IgD-negative memory B cell (primary cell): ENCODE measurements at regions not wholly inside any gene's neighbourhood (a gene's known extent, or its start where the extent isn't known, plus 50 kb on each side); places are given as distances from the start of the nearest gene placed in this dataset.

Experiments
- H3K27ac Mint-ChIP-seq, 3 donors: one replicate each; pipeline ENCODE4 v1.8.0; 2020 to 2022; ENCODE audit warnings: mild to moderate bottlenecking in 3 of 3, mixed read lengths in 3 of 3, moderate library complexity in 1 of 3
- H3K27me3 Mint-ChIP-seq: one replicate; pipeline ENCODE4 v1.8.0; 2021; ENCODE audit warnings: mixed read lengths
- H3K36me3 Mint-ChIP-seq: one replicate; pipeline ENCODE4 v1.8.0; 2020; ENCODE audit warnings: mild to moderate bottlenecking, mixed read lengths
- H3K4me1 Mint-ChIP-seq, 3 donors: one replicate each; pipeline ENCODE4 v1.8.0; 2020 to 2022; ENCODE audit warnings: mixed read lengths in 3 of 3, mild to moderate bottlenecking in 1 of 3
- H3K4me3 Mint-ChIP-seq, 4 donors: one replicate each; pipeline ENCODE4 v1.8.0; 2020 to 2022; ENCODE audit warnings: mild to moderate bottlenecking in 4 of 4, mixed read lengths in 4 of 4, moderate library complexity in 3 of 4
- H3K9me3 Mint-ChIP-seq, 3 donors: one replicate each; pipeline ENCODE4 v1.8.0; 2020 to 2021; ENCODE audit warnings: mixed read lengths in 3 of 3, mild to moderate bottlenecking in 1 of 3

- Mint-ChIP-seq H3K36me3 (no peaks in the 10 kb centered on the region), H3K27ac (no peak overlapping the region), H3K4me1 (peaks cover 0 to 5% (median 1%) of the 10 kb centered on the region in 3 donors), H3K27me3 (peaks cover 6% of the 10 kb centered on the region), H3K4me3 (no peak overlapping the region), H3K9me3 (peaks cover 0 to 6% (median 2%) of the 10 kb centered on the region in 3 donors)
Measured at GRCh38 chr12:58176296-58176869, 235.0 kb downstream of the ATP23 start.

- H3K27ac Mint-ChIP-seq, result no peak overlapping the region
- peaks cover 0 to 6% (median 2%) of the 10 kb centered on the region in 3 donors for H3K9me3 Mint-ChIP-seq
- no peaks in the 10 kb centered on the region for H3K36me3 Mint-ChIP-seq
- H3K4me3 Mint-ChIP-seq, result no peak overlapping the region
- H3K4me1 Mint-ChIP-seq, result peaks cover 0 to 5% (median 1%) of the 10 kb centered on the region in 3 donors
- H3K27me3 Mint-ChIP-seq, result peaks cover 6% of the 10 kb centered on the region
Measured at GRCh38 chr12:58177366-58177765, 236.0 kb downstream of the ATP23 start.

GRCh38 chr12:58184212-58184611, 242.8 kb downstream of the ATP23 start:
- Mint-ChIP-seq H3K4me1 (no peaks in the 10 kb centered on the region), H3K36me3 (no peaks in the 10 kb centered on the region), H3K27ac (no peak overlapping the region), H3K4me3 (no peak overlapping the region), H3K9me3 (peaks cover 3 to 26% (median 6%) of the 10 kb centered on the region in 3 donors), H3K27me3 (peaks cover 3% of the 10 kb centered on the region)

GRCh38 chr12:58186401-58186800, 245.0 kb downstream of the ATP23 start:
- H3K36me3 Mint-ChIP-seq, result no peaks in the 10 kb centered on the region
- H3K27ac Mint-ChIP-seq, result peak overlapping the region in 1 of 3 donors; percentile 45

GRCh38 chr12:58186914-58187313, 245.5 kb downstream of the ATP23 start:
- H3K27me3 Mint-ChIP-seq, result peaks cover 3% of the 10 kb centered on the region
- H3K9me3 Mint-ChIP-seq, result peaks cover 3 to 30% (median 6%) of the 10 kb centered on the region in 3 donors
- peaks cover 0 to 1% (median 0%) of the 10 kb centered on the region in 3 donors for H3K4me1 Mint-ChIP-seq
- no peaks in the 10 kb centered on the region for H3K36me3 Mint-ChIP-seq
- H3K4me3 Mint-ChIP-seq, result peak overlapping the region in 1 of 4 donors; percentile 41
- peak overlapping the region in 1 of 3 donors; percentile 45 for H3K27ac Mint-ChIP-seq

More at GRCh38 chr12:58186401-58186800, 245.0 kb downstream of the ATP23 start:
- H3K4me1 Mint-ChIP-seq, result no peaks in the 10 kb centered on the region
- H3K9me3 Mint-ChIP-seq, result peaks cover 3 to 29% (median 6%) of the 10 kb centered on the region in 3 donors
- peaks cover 3% of the 10 kb centered on the region for H3K27me3 Mint-ChIP-seq
- no peak overlapping the region for H3K4me3 Mint-ChIP-seq

- Mint-ChIP-seq H3K4me3 (no peak overlapping the region), H3K9me3 (peaks cover 3 to 36% (median 6%) of the 10 kb centered on the region in 3 donors)
Measured at GRCh38 chr12:58189030-58189429, 247.7 kb downstream of the ATP23 start.

GRCh38 chr12:58189893-58190292, 248.5 kb downstream of the ATP23 start:
- Mint-ChIP-seq H3K9me3 (peaks cover 8 to 40% (median 10%) of the 10 kb centered on the region in 3 donors), H3K27me3 (no peaks in the 10 kb centered on the region)

More at GRCh38 chr12:58189030-58189429, 247.7 kb downstream of the ATP23 start:
- H3K36me3 Mint-ChIP-seq, result no peaks in the 10 kb centered on the region
- no peaks in the 10 kb centered on the region for H3K27me3 Mint-ChIP-seq
- no peak overlapping the region for H3K27ac Mint-ChIP-seq
- peaks cover 0 to 1% (median 0%) of the 10 kb centered on the region in 3 donors for H3K4me1 Mint-ChIP-seq

GRCh38 chr12:58190618-58191017, 249.3 kb downstream of the ATP23 start:
- Mint-ChIP-seq H3K4me1 (peaks cover 0 to 1% (median 0%) of the 10 kb centered on the region in 3 donors), H3K36me3 (no peaks in the 10 kb centered on the region), H3K4me3 (no peak overlapping the region), H3K27ac (no peak overlapping the region), H3K9me3 (peaks cover 8 to 33% (median 11%) of the 10 kb centered on the region in 3 donors), H3K27me3 (no peaks in the 10 kb centered on the region)

More at GRCh38 chr12:58189893-58190292, 248.5 kb downstream of the ATP23 start:
- Mint-ChIP-seq H3K36me3 (no peaks in the 10 kb centered on the region), H3K27ac (no peak overlapping the region), H3K4me1 (peaks cover 0 to 1% (median 0%) of the 10 kb centered on the region in 3 donors), H3K4me3 (no peak overlapping the region)

- H3K9me3 Mint-ChIP-seq, result peaks cover 4 to 12% (median 10%) of the 10 kb centered on the region in 3 donors
- H3K4me3 Mint-ChIP-seq, result no peak overlapping the region
- H3K4me1 Mint-ChIP-seq, result peaks cover 0 to 9% (median 0%) of the 10 kb centered on the region in 3 donors
- H3K36me3 Mint-ChIP-seq, result no peaks in the 10 kb centered on the region
- H3K27me3 Mint-ChIP-seq, result peaks cover 4% of the 10 kb centered on the region
- H3K27ac Mint-ChIP-seq, result no peak overlapping the region
Measured at GRCh38 chr12:58196971-58197370, 255.6 kb downstream of the ATP23 start.

GRCh38 chr12:58202933-58203718, 261.8 kb downstream of the ATP23 start:
- Mint-ChIP-seq H3K9me3 (no peaks in the 10 kb centered on the region), H3K27ac (no peak overlapping the region), H3K4me3 (peak overlapping the region in 2 of 4 donors; percentile 45), H3K4me1 (peaks cover 12 to 16% (median 13%) of the 10 kb centered on the region in 3 donors), H3K36me3 (no peaks in the 10 kb centered on the region), H3K27me3 (peaks cover 4% of the 10 kb centered on the region)

- no peak overlapping the region for H3K27ac Mint-ChIP-seq
- H3K4me1 Mint-ChIP-seq, result peaks cover 12 to 16% (median 13%) of the 10 kb centered on the region in 3 donors
- peaks cover 4% of the 10 kb centered on the region for H3K27me3 Mint-ChIP-seq
- no peaks in the 10 kb centered on the region for H3K9me3 Mint-ChIP-seq
- H3K36me3 Mint-ChIP-seq, result peaks cover 1% of the 10 kb centered on the region
- peak overlapping the region in 1 of 4 donors; percentile 71 for H3K4me3 Mint-ChIP-seq
Measured at GRCh38 chr12:58204071-58204470, 262.7 kb downstream of the ATP23 start.

GRCh38 chr12:58206876-58207275, 265.5 kb downstream of the ATP23 start:
- Mint-ChIP-seq H3K4me1 (peaks cover 11 to 13% (median 12%) of the 10 kb centered on the region in 3 donors), H3K36me3 (peaks cover 1% of the 10 kb centered on the region), H3K27ac (peak overlapping the region in 1 of 3 donors; percentile 23), H3K9me3 (no peaks in the 10 kb centered on the region), H3K27me3 (peaks cover 1% of the 10 kb centered on the region), H3K4me3 (no peak overlapping the region)

GRCh38 chr12:58211211-58211610, 269.8 kb downstream of the ATP23 start:
- peaks cover 1% of the 10 kb centered on the region for H3K27me3 Mint-ChIP-seq
- H3K4me3 Mint-ChIP-seq, result no peak overlapping the region
- H3K27ac Mint-ChIP-seq, result no peak overlapping the region
- peaks cover 0 to 2% (median 0%) of the 10 kb centered on the region in 3 donors for H3K9me3 Mint-ChIP-seq
- H3K4me1 Mint-ChIP-seq, result peaks cover 0 to 3% (median 0%) of the 10 kb centered on the region in 3 donors
- H3K36me3 Mint-ChIP-seq, result peaks cover 1% of the 10 kb centered on the region

- no peaks in the 10 kb centered on the region for H3K4me1 Mint-ChIP-seq
- H3K27ac Mint-ChIP-seq, result no peak overlapping the region
- H3K36me3 Mint-ChIP-seq, result no peaks in the 10 kb centered on the region
- H3K27me3 Mint-ChIP-seq, result no peaks in the 10 kb centered on the region
- H3K4me3 Mint-ChIP-seq, result no peak overlapping the region
- H3K9me3 Mint-ChIP-seq, result peaks cover 0 to 2% (median 0%) of the 10 kb centered on the region in 3 donors
Measured at GRCh38 chr12:58217130-58217529, 275.8 kb downstream of the ATP23 start.

- Mint-ChIP-seq H3K4me1 (no peaks in the 10 kb centered on the region), H3K36me3 (no peaks in the 10 kb centered on the region), H3K9me3 (no peaks in the 10 kb centered on the region), H3K27me3 (peaks cover 1% of the 10 kb centered on the region), H3K27ac (no peak overlapping the region), H3K4me3 (no peak overlapping the region)
Measured at GRCh38 chr12:58224536-58225105, 283.3 kb downstream of the ATP23 start.
